GM12891 (cell line): ENCODE measurements at regions not wholly inside any gene's neighbourhood (a gene's known extent, or its start where the extent isn't known, plus 50 kb on each side); places are given as distances from the start of the nearest gene placed in this dataset.

Source experiments
- PAX5 ChIP-seq: IDR thresholded peaks from 2 replicates; pipeline ENCODE4 v1.6.1; 2011; ENCODE audit warnings: low read length, moderate library complexity, mild to moderate bottlenecking; ENCODE audit not compliant: insufficient read depth, severe bottlenecking
- POLR2A ChIP-seq: IDR thresholded peaks from 2 replicates; pipeline ENCODE4 v1.6.1; 2011; ENCODE audit warnings: low read depth, low read length, control low read depth
- POLR2AphosphoS5 ChIP-seq: IDR thresholded peaks from 2 replicates; pipeline ENCODE4 v1.6.1; 2011; ENCODE audit warnings: low read depth, low read length, control low read depth
- TAF1 ChIP-seq: IDR thresholded peaks from 2 replicates; pipeline ENCODE4 v1.6.1; 2011; ENCODE audit warnings: low read depth, low read length, control low read depth

DNA sequence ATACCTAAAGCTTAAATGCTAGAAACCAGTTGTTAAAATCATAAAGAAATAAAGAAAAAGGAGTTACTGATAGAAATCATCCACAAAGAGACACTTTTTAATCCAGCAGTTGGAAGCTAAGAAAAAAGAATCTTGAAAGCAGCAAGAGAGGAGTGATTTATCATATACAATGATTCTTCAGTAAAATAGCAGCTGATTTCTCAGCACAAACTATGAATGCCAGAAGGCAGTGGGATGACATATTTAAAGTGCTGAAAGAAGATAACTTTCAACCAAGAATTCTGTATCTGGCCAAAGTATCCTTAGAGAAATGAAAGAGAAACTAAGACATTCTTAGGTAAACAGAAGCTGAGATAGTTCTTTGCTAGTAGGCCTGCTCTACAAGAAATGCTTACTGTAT, 366.0 kb downstream of the HTR1A start:
- TF ChIP-seq POLR2AphosphoS5 (no peak), PAX5 (no peak), POLR2A (no peak), TAF1 (no peak)
